ENCODE measurements at regions not wholly inside any gene's neighbourhood (a gene's known extent, or its start where the extent isn't known, plus 50 kb on each side); places are given as distances from the start of the nearest gene placed in this dataset.

DNA sequence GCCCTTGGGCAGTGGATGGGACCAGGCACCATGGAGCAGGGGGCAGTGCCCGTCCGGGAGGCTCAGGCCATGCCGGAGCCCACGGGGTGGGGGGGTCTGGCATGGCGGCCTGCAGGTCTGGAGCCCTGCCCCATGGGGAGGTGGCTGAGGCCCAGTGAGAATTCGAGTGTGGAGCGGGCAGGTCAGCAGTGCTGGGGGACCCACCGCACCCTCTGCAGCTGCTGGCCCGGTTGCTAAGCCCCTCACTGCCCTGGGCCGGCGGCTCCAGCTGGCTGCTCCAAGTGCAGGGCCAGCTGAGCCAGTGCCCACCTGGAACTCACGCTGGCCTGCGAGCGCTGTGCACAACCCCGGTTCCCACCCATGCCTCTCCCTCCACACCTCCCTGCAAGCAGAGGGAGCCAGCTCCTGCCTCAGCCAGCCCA is 1157.9 kb upstream of the ADGRL3 start:
- no peak for TF ChIP-seq GATA3 (IDR thresholded peaks at IDR 0.05; ENCODE audit: low read depth, low read length)
- TF ChIP-seq GATA2 (IDR thresholded peaks at IDR 0.05; ENCODE audit: low read depth, low read length) = no peak
